Lung microvascular endothelial cell (primary cell): ENCODE measurements at regions not wholly inside any gene's neighbourhood (a gene's known extent, or its start where the extent isn't known, plus 50 kb on each side); places are given as distances from the start of the nearest gene placed in this dataset.

Source experiments
- DNase-seq, 2 donors: peaks; one replicate each; pipeline versions ENCODE4 v3.0.0 to v3.0.0-alpha.2; 2010; ENCODE audit warnings: low read depth in 2 of 2

DNA sequence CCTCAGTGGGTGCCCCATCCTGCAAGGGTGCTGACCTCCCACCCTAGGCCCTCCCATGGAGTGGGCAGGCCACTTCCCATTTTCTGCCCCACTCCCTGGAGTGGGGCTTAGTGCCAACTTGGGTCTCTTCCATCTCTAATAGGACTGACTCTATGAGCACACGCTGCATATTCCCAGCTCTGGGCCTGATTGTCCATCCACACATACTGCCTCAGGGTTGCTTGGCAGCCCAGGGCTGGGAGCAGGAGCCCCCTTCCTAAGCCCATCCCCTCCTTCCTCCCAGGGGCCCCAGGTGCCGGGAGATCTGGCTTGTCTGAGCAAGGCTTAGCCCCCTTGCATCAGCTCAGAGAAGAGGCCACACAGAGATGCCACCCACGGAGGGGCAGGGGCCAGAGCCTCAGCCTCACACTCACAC, 55.1 kb downstream of the PJA1 start:
- no peak for DNase-seq

DNA sequence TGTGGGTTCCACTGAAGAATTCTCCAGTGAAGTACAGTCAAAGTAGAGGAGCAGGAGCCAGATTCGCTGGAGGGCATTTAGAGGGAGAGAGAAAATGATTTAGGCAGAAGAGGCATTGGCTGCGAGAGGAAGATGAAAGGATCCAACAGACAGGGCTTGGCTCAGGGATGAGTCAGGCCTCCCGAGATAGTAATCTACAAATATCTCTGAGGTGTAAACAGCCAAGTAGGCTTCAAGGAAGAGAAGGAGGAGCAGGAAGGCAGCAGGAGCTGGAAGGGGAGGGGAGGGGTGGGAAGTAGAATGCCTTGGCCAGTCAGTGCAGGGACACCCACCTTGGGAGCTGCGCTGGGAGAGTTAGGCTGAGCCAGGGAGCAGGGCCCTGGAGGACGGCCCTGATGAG, 55.5 kb downstream of the PJA1 start:
- DNase-seq: no peak

- DNase-seq: no peak
Observed at GRCh38 chrX:69109036-69109663, 56.1 kb downstream of the PJA1 start.

DNA sequence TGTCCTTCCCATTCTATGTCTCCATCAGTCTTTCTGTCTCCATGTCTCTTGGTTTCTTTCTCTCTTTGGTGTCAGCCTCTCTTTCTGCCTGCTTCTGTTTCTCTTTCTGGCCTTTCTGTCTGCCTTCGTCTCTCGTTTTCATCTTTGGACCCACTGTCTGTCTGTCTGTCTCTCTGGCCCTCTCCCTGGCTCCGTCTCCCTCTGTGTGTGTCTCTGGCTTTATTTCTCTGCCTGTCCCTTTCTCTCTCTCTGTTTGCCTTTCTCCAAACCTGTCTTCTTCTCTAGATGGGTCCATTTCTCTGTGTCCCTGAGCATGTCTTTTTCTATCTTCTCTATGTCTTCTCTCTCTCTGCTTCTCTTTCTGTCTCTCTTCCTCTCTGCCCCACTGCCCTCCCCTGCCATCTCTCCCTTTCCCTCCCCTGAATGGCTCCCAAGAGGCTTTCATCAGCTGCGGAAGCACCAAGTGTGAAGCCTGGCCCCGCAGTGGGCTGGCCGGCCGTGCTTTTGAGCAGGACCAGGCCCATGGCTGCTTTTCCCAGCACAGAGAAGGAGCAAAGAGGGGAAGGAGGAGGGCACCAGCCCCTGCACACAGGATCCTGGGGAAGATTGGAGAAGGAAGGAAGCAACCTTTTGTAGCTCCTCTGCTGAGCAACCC, 57.4 kb downstream of the PJA1 start:
- no peak for DNase-seq

DNA sequence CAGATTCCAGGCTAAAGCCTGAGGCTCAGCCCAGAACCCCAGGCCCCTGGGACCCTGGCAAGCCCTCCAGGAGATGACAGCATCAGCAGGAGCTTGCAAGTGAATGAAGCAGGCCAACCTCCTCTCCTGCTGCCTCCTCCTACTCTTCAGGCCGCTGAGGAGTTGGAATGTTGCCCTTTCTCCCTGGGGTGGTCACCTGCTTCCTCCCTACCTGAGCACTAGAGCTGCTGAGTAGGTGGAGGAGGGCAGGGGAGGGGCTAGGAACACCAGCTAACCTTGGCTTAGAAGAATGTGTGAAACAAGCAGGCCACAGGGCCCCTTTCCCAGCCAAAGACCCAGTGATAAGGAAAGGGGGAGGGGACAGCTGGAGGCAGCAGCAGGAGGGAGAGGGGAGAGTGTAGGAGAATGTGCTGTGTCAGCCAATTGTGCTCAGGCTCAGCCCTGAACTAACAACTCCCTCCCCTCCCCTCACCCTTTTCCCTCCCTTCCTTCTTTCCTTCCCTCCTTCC, 58.0 kb downstream of the PJA1 start:
- DNase-seq: no peak

GRCh38 chrX:69104756-69105434, 60.4 kb downstream of the PJA1 start:
- DNase-seq: no peak

DNA sequence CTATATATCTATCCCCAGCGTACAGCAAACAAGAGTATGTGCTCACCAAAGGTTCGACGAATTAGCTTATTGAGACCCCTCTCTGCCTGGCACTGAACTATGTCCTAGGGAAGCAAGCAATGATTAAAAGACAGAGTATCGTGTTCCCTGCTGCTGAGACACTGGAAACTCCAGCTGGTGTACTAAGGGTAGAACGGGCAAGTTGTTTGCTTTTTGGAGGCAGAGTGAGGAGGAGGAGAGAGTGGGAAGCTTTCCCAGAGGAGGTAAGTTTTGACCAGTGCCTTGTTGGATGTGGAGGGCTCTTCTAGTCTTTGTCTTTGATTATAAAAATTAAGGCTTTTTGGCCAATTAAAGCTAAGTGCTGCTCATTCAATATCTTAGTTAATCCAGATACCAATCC, 61.7 kb downstream of the PJA1 start:
- DNase-seq: no peak

DNA sequence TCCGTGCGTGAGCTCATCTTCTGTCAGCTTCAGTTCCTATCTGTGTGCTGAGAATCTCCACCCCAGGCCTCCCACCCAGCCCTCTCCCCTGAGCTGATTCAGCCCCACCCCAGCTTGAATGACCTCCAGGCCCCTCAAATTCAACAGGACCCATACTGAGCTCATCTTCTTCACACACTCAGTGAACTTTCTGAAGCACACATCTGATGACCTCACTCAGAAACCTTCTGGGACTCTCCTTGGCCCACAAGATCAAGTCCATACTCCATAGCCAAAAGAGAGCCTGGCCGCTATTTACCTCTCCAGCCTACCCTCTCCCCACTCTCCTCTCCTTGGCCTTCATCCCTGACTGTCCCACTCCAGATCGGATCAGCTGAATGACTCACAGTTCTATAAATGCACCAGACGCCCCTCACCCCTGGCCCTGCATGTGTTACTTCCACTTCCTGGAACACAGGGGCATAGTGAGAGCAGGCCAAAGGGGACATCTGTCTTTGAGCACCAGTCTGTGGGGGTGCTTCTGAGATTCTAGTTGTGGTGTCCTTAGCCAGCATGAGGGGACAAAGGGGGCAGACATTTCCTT, 62.5 kb downstream of the PJA1 start:
- DNase-seq: no peak

DNA sequence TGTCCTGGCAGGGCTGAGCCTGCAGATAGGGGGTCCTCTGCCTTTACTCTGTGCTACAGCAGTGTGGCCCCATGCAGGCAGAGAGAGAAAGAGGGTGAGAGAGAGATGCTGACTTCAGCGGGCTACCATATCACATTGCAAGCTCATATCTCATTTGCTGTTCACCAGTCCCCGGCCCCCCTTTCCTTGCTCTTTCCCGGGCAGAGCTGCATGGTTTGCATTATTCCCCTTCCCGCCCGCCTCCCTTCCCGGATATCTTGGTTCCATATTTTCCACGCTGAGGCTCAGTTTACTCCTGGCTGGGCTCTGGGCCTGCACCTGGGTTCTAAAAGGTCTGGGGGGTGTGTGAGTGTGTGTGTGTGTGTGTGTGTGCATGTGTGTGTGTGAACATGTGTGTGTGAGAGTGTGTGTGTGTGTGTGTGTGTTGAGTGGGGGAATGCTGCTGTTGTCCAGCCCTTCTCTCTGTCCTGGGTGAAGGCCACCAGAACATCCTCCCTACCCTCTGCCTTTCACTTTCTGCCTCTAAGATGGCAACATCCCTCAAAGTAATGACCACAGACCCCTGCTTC, 63.5 kb downstream of the PJA1 start:
- no peak for DNase-seq

GRCh38 chrX:69100478-69100877, 64.8 kb downstream of the PJA1 start:
- no peak for DNase-seq

DNA sequence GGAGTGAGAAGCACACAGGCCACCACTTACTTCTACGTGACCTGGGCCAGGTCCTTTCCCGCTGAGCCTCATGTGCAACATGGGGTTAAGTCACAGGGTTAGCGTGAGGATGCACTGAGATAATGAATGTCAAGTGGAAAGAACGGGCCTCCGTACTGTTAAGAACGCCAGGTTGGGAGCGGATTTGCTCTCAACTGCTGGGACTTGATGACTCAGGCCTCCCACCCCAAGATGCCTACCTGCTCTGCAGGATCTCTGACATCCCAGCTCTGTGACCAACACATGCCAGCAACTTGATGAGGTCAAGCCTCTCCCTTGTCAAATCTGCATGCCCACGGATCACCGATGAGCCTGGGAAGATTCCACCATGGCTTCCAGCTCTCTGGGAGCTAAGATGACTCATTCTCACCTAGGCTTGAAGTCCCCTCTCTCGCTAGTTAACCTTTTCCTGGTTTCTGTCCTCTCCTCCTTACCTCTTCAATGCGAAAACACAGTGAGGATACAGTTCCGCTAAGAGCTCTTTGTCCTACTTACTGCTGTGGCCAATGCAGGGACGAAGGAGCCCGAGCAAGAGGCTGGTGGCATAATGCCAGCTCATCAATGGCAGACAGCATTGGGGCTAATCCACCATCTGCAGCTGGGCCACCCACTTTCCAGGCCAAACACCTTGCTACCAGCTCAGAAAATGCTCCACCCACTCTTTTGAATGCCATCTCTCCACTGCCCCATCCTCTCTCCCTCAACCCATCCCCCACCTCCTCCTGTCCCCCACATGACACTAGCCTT, 67.6 kb downstream of the PJA1 start:
- no peak for DNase-seq

- no peak for DNase-seq
Observed at GRCh38 chrX:69096963-69097362, 68.3 kb downstream of the PJA1 start.

- no peak for DNase-seq
Observed at GRCh38 chrX:69094977-69095669, 70.1 kb downstream of the PJA1 start.

DNA sequence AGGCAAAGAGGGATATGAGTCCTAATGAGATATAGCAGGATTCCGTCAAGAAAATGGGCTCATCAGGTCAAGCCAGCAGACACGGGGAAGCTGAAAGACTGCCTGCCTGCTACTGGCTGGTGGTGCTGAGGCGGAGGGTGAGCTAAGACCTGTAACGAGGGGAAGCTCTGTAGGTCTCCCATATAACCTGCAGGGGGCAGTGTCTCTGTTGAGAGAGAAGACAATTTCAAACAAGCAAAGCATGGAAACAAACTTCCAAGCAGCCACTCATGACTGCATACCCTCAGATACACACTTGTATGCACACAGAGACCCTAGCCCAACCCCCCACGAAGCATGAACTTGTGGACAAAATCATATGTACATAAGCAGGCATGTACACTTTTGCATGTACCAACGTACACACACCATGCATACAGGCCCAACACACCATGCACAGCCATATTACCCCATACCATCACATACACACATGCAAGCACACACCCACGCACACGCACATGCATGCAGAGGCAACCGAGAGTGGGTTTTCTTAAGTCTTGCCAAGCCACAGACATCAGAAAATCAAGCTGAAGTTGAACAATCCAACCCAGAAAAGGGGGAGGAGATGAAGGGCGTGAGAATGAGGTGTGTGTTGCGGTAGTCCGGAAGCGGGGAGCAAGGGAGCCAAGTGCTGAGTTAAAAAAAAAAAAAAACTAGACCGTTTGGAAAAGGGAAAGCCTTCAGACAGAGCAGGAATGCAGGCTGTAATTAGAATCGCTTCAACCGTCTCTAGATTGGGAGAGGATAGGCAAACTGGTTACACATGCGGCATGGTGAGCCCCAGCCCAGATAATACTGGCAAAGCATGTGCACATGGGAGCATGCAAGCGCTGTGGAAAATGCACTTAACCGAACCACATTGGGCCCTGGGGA, 71.0 kb downstream of the PJA1 start:
- peak; percentile 62 to 66 for DNase-seq

GRCh38 chrX:69090022-69090421, 75.2 kb downstream of the PJA1 start:
- DNase-seq: no peak

DNA sequence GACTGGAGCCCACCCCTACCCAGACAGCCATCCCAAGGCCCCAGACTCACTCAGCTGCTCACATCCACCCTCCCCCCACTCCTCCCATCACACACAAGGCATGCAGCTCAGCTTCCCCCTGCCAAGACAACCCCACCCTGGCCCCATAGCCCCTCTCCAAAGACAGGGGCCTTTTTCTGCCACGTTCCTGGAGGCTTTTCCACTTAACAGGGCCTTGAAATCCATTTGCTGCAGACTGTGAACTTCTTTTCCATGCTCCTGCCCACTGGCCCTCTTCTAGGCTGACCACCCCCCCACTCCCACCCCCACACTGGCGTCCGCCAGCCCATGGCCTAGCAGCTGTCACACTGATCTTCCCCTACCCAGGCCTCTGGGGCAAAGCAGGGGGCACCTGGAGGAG, 76.0 kb downstream of the PJA1 start:
- DNase-seq: no peak

- DNase-seq: no peak
Observed at GRCh38 chrX:69088171-69088938, 76.9 kb downstream of the PJA1 start.

GRCh38 chrX:69085826-69086225, 79.4 kb downstream of the PJA1 start:
- no peak for DNase-seq

DNA sequence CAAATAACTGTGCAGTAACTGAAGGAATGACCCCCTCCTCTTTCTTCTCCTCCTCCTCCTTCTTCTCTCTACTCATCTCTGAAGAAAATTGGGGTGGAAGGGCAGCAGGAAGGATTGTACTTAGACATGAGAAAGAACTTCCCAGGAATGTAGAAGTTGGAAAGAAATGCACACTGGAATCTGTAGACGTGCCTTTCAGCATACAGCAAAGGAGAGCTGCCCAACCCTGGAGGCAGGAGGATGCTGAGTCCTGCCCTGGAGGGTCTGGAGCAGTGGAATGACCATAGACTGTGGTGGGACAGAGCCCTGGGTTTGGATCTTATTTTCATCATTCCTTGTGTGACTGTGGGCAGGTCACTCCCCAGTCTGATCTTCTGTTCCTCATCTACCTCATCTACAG, 80.1 kb downstream of the PJA1 start:
- no peak for DNase-seq
